IMR-90 (cell line): ENCODE measurements at regions not wholly inside any gene's neighbourhood (a gene's known extent, or its start where the extent isn't known, plus 50 kb on each side); places are given as distances from the start of the nearest gene placed in this dataset.
A peak's percentile ranks its signal among the peaks of the same experiment; 100 is the strongest.

Experiments
- BHLHE40 ChIP-seq: fragments of 150-350 bp; IDR thresholded peaks from 2 replicates; pipeline ENCODE4 v1.6.1; 2016; ENCODE audit warnings: mild to moderate bottlenecking, low read depth, low read length
- MAFK ChIP-seq: IDR thresholded peaks from 2 replicates; pipeline ENCODE4 v1.6.1; 2012; ENCODE audit warnings: low read depth, low read length, improper control_type of control experiment
- MXI1 ChIP-seq: IDR thresholded peaks from 2 replicates; pipeline ENCODE4 v1.6.1; 2012; ENCODE audit warnings: low read depth, mild to moderate bottlenecking, low read length, moderate library complexity, borderline replicate concordance
- NFE2L2 ChIP-seq: fragments of 150-350 bp; IDR thresholded peaks from 2 replicates; pipeline ENCODE4 v1.6.1; 2016; ENCODE audit warnings: low read depth, mild to moderate bottlenecking, low read length
- POLR2A ChIP-seq: IDR thresholded peaks from 2 replicates; pipeline ENCODE4 v1.6.1; 2012; ENCODE audit warnings: mild to moderate bottlenecking, low read depth, low read length
- RAD21 ChIP-seq: IDR thresholded peaks from 2 replicates; pipeline ENCODE4 v1.6.1; 2012; ENCODE audit warnings: low read length, improper control_type of control experiment
- RCOR1 ChIP-seq: IDR thresholded peaks from 2 replicates; pipeline ENCODE4 v1.6.1; 2012; ENCODE audit warnings: mild to moderate bottlenecking, low read length, improper control_type of control experiment; ENCODE audit not compliant: insufficient replicate concordance
- RFX5 ChIP-seq: IDR thresholded peaks from 2 replicates; pipeline ENCODE4 v1.8.0; 2012; ENCODE audit warnings: low read depth, mild to moderate bottlenecking, low read length, moderate library complexity
- TF ChIP-seq, protein P1 (sequence below): conservative IDR thresholded peaks from 2 replicates; pipeline ENCODE4 v1.5.1; 2012; ENCODE audit warnings: mild to moderate bottlenecking, low read depth, low read length, improper control_type of control experiment
- TF ChIP-seq, protein P2 (sequence below): fragments of 150-350 bp; IDR thresholded peaks from 2 replicates; pipeline ENCODE4 v1.6.1; 2017; ENCODE audit warnings: mild to moderate bottlenecking, antibody characterized with exemption, low read length, low read depth

DNA sequence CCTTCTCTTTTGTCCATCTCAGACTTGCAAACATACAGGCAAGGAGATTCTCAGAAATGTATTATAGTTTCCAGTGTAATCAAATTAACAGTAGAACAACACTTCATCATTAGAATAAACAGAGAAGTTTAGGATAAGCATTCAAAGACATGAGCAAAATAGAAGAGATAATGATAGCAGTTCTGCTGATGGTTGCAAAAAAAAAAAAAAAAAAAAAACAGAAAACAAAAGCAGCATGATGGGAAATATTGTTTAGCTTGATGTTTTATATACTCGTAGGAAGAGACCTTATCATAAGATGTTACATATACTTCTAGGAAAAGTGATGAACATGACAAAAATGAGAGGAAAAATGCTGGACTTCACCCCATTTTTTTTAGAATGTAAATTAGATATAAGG lies 1356.2 kb downstream of the MAT2B start:
- TF ChIP-seq, protein P1, sequence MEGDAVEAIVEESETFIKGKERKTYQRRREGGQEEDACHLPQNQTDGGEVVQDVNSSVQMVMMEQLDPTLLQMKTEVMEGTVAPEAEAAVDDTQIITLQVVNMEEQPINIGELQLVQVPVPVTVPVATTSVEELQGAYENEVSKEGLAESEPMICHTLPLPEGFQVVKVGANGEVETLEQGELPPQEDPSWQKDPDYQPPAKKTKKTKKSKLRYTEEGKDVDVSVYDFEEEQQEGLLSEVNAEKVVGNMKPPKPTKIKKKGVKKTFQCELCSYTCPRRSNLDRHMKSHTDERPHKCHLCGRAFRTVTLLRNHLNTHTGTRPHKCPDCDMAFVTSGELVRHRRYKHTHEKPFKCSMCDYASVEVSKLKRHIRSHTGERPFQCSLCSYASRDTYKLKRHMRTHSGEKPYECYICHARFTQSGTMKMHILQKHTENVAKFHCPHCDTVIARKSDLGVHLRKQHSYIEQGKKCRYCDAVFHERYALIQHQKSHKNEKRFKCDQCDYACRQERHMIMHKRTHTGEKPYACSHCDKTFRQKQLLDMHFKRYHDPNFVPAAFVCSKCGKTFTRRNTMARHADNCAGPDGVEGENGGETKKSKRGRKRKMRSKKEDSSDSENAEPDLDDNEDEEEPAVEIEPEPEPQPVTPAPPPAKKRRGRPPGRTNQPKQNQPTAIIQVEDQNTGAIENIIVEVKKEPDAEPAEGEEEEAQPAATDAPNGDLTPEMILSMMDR: no peak
- TF ChIP-seq POLR2A (no peak), MXI1 (no peak), MAFK (peak; percentile 79), RFX5 (no peak), BHLHE40 (no peak), RCOR1 (no peak), NFE2L2 (no peak), RAD21 (no peak)
- TF ChIP-seq, protein P2, sequence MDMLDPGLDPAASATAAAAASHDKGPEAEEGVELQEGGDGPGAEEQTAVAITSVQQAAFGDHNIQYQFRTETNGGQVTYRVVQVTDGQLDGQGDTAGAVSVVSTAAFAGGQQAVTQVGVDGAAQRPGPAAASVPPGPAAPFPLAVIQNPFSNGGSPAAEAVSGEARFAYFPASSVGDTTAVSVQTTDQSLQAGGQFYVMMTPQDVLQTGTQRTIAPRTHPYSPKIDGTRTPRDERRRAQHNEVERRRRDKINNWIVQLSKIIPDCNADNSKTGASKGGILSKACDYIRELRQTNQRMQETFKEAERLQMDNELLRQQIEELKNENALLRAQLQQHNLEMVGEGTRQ: no peak
